ENCODE measurements at regions not wholly inside any gene's neighbourhood (a gene's known extent, or its start where the extent isn't known, plus 50 kb on each side); places are given as distances from the start of the nearest gene placed in this dataset.

DNA sequence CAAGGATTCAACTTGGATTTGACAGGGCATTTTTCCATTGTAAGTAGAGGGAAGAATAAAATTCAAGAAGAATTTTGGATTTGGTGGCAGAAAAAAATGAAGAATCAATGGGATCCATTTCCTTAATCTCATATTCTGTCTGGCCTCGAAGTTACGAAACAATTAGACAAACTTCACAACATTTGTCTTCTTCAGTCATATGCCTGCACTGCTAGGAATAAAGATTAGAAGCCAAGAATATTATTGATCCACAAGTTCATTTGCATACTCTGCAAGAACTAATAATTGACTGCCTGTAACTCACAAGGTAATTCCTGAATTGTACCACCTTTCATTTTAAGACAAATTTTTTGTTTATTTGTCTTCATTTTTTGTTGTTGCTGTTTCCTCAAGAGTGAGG lies 486.2 kb downstream of the HAO1 start (continued):
- TF ChIP-seq REST (IDR thresholded peaks at IDR 0.05; ENCODE audit: unreplicated experiment) (no peak), POLR2AphosphoS5 (IDR thresholded peaks at IDR 0.05; ENCODE audit: low read depth) (no peak), NANOG (IDR thresholded peaks at IDR 0.05; ENCODE audit: borderline replicate concordance) (no peak), ZNF331 (CRISPR knock-in tag; IDR thresholded peaks at IDR 0.05; ENCODE audit: low read depth) (no peak), CREB1 (CRISPR knock-in tag; IDR thresholded peaks at IDR 0.05; ENCODE audit: low read depth) (no peak), EZH2phosphoT487 (IDR thresholded peaks at IDR 0.05; ENCODE audit: unreplicated experiment) (no peak), EZH2 (IDR thresholded peaks at IDR 0.05; ENCODE audit: low read depth, unreplicated experiment) (no peak), CTCF (conservative IDR thresholded peaks at IDR 0.05; ENCODE audit: low read depth in 2 of 2) (no peak), STAT1 (IDR thresholded peaks at IDR 0.05; ENCODE audit: unreplicated experiment) (no peak), ETS1 (IDR thresholded peaks at IDR 0.05) (no peak)

DNA sequence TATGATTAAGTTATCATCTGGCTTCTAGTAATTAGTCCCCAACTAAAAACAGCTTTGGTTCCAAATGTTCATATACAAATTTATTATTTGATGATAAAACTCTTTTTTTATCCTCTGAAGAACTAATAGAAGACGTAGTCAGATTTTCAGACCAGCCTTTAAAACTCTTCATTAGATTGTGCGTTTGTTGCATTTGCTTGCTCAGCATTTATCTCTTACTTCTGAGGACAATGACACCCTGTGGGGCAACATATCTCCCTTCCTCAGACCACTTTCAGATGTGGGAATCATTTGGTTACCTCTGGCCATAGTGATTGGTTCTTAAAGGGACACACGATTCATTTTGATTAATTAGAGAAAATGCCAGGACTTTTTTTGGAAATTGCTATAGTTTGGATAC lies 481.8 kb downstream of the HAO1 start:
- H3K27ac Mint-ChIP-seq: no peak overlapping the region
- no peaks in the 10 kb centered on the region for H3K9me3 Mint-ChIP-seq
- Histone ChIP-seq H3K36me3 (ENCODE audit: insufficient read depth) (no peaks in the 10 kb centered on the region), H3K4me1 (ENCODE audit: insufficient read depth) (no peaks in the 10 kb centered on the region), H3K79me2 (replicated peaks; ENCODE audit: insufficient read depth) (no peaks in the 10 kb centered on the region), H3K27me3 (ENCODE audit: insufficient read depth) (no peaks in the 10 kb centered on the region), H3K9me2 (ENCODE audit: insufficient read depth) (no peaks in the 10 kb centered on the region; the same call in 1 of the 2 replicates), H2AFZ (no peak overlapping the region), H4K20me1 (replicated peaks; ENCODE audit: insufficient read depth) (no peaks in the 10 kb centered on the region), H3K27ac (ENCODE audit: low read depth) (no peak overlapping the region), H3K4me2 (no peak overlapping the region), H3F3A (replicated peaks; ENCODE audit: low read depth) (no peaks in the 10 kb centered on the region), H3K4me3 (no peak overlapping the region)
- no peak for DNase-seq (ENCODE audit: low spot score)
- no peaks in the 10 kb centered on the region for H3K36me3 Mint-ChIP-seq (ENCODE audit: low read depth)
- ATAC-seq: no peak
- H3K27me3 Mint-ChIP-seq (ENCODE audit: insufficient read depth, low read depth, poor library complexity): no peaks in the 10 kb centered on the region
- H3K4me3 Mint-ChIP-seq: no peak overlapping the region
- TF ChIP-seq JUNB (IDR thresholded peaks at IDR 0.05; ENCODE audit: unreplicated experiment) (no peak), STAT1 (IDR thresholded peaks at IDR 0.05; ENCODE audit: unreplicated experiment) (no peak), EZH2 (IDR thresholded peaks at IDR 0.05; ENCODE audit: low read depth, unreplicated experiment) (no peak), ZNF331 (CRISPR knock-in tag; IDR thresholded peaks at IDR 0.05; ENCODE audit: low read depth) (no peak), REST (IDR thresholded peaks at IDR 0.05; ENCODE audit: unreplicated experiment) (no peak), CTCF (conservative IDR thresholded peaks at IDR 0.05; ENCODE audit: low read depth in 2 of 2) (no peak), EZH2phosphoT487 (IDR thresholded peaks at IDR 0.05; ENCODE audit: unreplicated experiment) (no peak)
- H3K4me1 Mint-ChIP-seq: no peaks in the 10 kb centered on the region

All from GM23338 (cell line).